ENCODE measurements at regions not wholly inside any gene's neighbourhood (a gene's known extent, or its start where the extent isn't known, plus 50 kb on each side); places are given as distances from the start of the nearest gene placed in this dataset.
"Not testable (repeated sequence)": the region's sequence is repeated elsewhere in the genome, so short reads cannot be mapped to it uniquely, and the experiment has no call there.

DNA sequence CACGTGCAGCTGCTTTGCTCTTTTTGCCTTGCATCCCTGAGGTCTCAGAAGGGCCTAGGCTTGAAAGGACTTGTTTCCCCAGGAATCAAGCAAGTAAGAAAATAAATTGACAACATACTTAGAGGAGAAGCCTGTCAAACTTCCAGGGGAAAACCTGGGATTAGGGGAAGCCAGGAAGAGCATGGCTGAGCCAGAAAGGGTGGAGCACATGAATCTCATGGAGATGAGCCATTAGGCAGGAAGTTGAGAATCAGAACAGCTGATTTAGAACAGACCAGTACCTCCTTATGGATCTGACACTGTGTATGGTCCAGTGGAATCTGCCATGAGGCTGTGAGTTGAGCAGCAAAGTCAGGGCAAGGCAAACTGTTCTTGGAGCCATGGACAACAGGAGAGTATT is 511.0 kb downstream of the RPIA start:
- H3K27me3 ChIP-seq (replicated peaks); in situ Hi-C loops (cut with HindIII; ENCODE audit: low pct_ligation_motif_present, low sequenced_read_pairs); DNase-seq; H3K27ac ChIP-seq; H3K4me3 ChIP-seq (ENCODE audit: low read depth, low read length); H3K36me3 ChIP-seq (replicated peaks): not testable (repeated sequence)

DNA sequence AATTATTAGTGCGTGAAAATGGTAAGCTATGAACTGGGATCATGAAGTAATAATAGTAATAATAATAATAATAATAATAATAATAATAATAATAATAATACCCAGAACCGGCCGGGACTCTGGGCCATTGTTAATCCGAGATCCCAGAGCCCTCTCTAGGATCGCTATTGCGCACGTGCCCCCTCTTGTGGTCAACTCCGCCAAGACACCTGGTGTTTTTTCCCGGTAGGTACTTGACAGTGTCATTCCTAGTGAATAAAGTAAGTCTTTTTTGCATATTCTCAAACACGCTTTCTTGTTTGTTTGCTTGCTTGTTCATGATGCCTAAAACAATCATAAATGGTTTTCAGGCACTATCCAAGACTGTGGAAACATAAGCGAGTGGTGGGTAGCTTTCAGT is 513.7 kb downstream of the RPIA start:
- in situ Hi-C loops (cut with HindIII; ENCODE audit: low pct_ligation_motif_present, low sequenced_read_pairs); H3K36me3 ChIP-seq (replicated peaks); H3K27ac ChIP-seq; DNase-seq; H3K4me3 ChIP-seq (ENCODE audit: low read depth, low read length); H3K27me3 ChIP-seq (replicated peaks): not testable (repeated sequence)
- TF ChIP-seq, protein P1, sequence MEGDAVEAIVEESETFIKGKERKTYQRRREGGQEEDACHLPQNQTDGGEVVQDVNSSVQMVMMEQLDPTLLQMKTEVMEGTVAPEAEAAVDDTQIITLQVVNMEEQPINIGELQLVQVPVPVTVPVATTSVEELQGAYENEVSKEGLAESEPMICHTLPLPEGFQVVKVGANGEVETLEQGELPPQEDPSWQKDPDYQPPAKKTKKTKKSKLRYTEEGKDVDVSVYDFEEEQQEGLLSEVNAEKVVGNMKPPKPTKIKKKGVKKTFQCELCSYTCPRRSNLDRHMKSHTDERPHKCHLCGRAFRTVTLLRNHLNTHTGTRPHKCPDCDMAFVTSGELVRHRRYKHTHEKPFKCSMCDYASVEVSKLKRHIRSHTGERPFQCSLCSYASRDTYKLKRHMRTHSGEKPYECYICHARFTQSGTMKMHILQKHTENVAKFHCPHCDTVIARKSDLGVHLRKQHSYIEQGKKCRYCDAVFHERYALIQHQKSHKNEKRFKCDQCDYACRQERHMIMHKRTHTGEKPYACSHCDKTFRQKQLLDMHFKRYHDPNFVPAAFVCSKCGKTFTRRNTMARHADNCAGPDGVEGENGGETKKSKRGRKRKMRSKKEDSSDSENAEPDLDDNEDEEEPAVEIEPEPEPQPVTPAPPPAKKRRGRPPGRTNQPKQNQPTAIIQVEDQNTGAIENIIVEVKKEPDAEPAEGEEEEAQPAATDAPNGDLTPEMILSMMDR (IDR thresholded peaks at IDR 0.05; ENCODE audit: low read depth, low read length, missing control alignments) = peak; percentile 20

DNA sequence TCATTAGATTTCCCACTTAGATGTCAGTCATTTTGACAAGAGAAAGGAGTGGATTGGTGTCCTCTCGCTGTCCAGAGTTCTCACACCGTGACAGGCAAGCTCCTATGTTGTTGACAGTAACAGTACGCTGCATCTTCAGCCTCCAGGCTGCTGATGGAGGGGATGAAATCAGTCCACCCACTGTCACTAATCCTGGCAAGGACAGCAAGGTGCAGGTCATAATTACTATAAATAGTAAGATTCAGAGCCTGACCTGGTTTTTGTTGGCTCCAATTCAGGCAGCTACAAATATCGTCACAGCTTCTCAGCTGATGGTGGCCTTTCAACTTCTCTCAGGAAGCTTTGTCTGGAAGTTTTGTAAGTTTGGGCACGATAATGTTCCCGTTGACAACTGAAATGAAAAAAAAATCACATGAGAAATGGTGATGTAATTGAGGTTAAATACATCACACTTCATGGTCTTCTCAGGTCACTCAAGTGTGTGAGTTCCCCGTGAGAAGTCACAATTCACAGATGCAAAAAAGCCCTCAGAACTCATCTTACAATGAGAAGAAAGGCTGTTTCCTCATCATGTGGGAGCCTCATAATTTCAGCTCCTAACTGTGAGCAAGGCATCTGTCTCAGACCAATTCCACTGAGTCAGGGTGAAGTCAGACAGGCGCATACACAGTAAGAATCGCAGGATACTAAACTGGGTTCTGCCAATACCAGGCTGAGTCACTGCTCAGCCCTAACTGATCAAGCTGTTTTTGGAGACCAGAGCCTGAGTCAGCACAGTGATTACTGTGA is 516.9 kb downstream of the RPIA start:
- H3K4me3 ChIP-seq (ENCODE audit: low read depth, low read length); H3K36me3 ChIP-seq (replicated peaks); H3K27ac ChIP-seq; H3K27me3 ChIP-seq (replicated peaks); in situ Hi-C loops (cut with HindIII; ENCODE audit: low pct_ligation_motif_present, low sequenced_read_pairs): not testable (repeated sequence)
- peak; percentile 4 for DNase-seq

DNA sequence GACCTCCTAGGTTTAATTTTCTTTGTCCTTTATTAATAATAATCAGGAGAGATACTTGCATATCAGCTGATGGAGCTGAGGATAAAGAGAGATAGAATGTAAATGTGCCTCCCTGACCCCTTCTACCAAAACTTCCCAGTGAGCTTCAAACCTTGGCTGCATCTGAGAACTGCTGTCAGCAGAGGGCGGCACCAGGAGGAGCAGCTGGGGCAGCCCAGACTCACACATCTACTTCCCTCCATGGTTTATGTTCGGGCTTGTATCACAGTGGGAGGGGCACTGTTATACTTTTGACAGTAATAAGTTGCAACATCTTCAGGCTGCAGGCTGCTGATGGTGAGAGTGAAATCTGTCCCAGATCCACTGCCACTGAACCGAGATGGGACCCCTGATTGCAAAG is 521.7 kb downstream of the RPIA start:
- H3K27ac ChIP-seq; H3K4me3 ChIP-seq (ENCODE audit: low read depth, low read length); H3K27me3 ChIP-seq (replicated peaks); H3K36me3 ChIP-seq (replicated peaks); DNase-seq; in situ Hi-C loops (cut with HindIII; ENCODE audit: low pct_ligation_motif_present, low sequenced_read_pairs): not testable (repeated sequence)

DNA sequence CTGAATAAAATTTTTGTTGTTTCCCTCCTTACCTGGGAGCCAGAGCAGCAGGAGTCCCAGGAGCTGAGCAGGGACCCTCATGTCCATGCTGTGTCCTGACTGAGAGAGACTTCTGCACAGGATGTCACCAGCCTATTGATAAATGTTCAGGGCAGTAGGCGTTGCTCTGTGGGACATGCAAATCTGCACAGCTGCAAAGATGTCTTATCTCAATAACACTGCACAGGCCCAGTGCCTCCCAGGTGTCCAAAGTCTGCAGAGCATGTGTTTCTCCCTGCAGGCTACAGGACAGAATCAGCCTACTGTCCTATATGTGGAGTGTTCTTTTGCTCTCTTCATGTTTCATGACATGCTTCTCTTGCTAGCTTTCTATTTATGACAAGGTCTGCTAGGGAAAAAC is 522.3 kb downstream of the RPIA start:
- DNase-seq; H3K4me3 ChIP-seq (ENCODE audit: low read depth, low read length); in situ Hi-C loops (cut with HindIII; ENCODE audit: low pct_ligation_motif_present, low sequenced_read_pairs); H3K27ac ChIP-seq; H3K36me3 ChIP-seq (replicated peaks); H3K27me3 ChIP-seq (replicated peaks): not testable (repeated sequence)

DNA sequence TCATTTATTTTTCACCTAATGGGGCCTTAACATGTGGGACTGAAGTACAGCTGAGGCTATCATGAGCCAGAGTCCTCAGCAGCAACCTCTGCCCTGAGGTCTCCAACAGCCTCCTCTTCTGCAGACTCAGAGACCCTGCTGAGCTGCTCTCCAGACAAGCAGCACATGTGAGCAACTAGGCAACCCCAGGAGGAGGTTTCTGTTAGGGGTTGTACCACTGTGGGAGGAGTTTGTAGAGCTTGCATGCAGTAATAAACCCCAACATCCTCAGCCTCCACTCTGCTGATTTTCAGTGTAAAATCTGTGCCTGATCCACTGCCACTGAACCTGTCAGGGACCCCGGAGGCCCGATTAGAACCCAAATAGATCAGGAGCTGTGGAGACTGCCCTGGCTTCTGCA is 530.0 kb downstream of the RPIA start:
- H3K27me3 ChIP-seq (replicated peaks); H3K4me3 ChIP-seq (ENCODE audit: low read depth, low read length); DNase-seq; H3K27ac ChIP-seq; H3K36me3 ChIP-seq (replicated peaks); in situ Hi-C loops (cut with HindIII; ENCODE audit: low pct_ligation_motif_present, low sequenced_read_pairs): not testable (repeated sequence)

DNA sequence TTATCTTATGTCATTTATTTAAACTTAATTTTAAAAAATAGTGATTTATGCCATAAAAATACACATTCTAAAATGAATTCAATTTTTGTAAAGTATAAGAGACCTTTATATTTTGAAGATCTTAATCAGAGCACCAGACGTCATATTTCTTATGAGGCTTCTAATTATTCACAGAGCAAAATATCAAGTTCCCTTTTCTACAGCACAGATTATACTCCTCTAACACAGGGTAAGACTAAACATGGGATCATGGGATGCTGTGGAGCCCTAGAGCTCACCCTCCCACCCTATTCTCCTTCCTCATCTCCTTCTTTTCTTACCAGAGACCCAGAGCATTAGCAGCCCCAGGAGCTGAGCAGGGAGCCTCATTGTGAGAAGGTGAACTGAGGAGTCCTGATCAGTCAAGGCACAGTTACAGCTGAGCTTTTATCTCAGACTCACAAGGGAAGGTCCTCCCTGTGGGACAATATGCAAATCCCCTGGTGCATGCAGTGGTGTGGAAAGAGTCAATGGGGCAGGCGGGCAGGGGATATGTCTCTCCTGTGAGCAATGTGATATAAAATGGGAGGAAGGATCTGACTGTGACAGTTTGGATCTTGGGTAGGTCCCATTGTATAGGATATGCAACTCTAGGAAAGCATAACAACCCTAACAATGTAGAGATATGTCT is 530.7 kb downstream of the RPIA start:
- H3K36me3 ChIP-seq (replicated peaks); in situ Hi-C loops (cut with HindIII; ENCODE audit: low pct_ligation_motif_present, low sequenced_read_pairs); DNase-seq; H3K4me3 ChIP-seq (ENCODE audit: low read depth, low read length); H3K27me3 ChIP-seq (replicated peaks); H3K27ac ChIP-seq: not testable (repeated sequence)

DNA sequence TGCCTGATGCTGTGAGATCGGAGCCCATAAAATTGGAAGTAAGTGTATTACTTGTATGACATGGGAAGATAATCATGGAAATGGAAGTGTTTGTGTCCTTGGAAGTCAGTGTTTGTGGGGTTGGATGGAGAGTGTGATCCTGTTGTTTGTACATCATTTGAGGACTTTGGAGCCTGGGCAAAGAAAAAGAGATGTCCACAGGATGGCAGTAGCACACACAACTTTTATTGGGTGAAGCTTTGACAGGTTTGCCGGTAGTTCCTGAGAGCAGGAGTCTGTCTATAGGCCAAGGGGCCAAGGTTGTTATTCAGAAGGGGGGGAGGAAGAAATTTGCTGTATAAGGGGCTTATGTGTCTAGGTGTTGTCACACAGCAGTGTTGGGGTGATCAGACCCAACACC is 533.3 kb downstream of the RPIA start:
- H3K36me3 ChIP-seq (replicated peaks); H3K27me3 ChIP-seq (replicated peaks); in situ Hi-C loops (cut with HindIII; ENCODE audit: low pct_ligation_motif_present, low sequenced_read_pairs); H3K27ac ChIP-seq; DNase-seq; H3K4me3 ChIP-seq (ENCODE audit: low read depth, low read length): not testable (repeated sequence)

DNA sequence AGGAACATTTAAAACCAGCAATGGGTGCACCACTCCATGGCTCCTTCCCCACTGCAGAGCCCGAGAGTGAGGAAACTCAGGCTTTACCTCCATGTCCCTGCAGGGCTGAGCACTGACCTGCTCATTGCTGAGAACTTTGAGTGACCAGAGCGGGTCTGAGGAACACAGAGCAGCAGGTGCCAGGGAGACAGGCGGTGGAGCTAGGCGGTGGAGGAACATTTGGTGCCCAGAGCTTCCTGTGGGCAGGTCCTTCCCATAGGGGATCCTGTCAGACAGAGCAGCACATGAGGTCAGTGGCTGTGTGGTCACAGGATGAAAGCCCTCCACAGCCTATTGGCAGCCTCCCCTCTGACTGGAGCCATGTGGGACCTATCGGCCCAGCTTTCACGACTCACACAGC is 538.5 kb downstream of the RPIA start:
- H3K27me3 ChIP-seq (replicated peaks); H3K4me3 ChIP-seq (ENCODE audit: low read depth, low read length); H3K27ac ChIP-seq; in situ Hi-C loops (cut with HindIII; ENCODE audit: low pct_ligation_motif_present, low sequenced_read_pairs); DNase-seq; H3K36me3 ChIP-seq (replicated peaks): not testable (repeated sequence)

DNA sequence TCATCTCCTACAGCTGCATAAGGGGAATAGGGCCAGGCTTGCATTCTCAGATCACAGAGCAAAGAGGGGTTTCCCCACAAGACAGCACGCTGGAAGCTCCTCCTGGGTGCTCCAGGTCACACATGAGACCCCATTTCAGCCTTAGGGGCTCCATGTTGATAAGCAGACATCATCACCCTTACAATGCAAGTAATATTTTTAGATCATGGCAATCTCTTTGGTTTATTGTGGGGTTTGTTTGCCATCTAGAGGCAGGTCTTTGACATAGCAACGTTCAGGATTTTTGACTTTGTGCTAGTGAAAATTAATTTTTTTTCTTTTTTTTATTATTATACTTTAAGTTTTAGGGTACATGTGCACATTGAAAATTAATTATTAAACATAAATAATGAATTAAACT is 539.8 kb downstream of the RPIA start:
- in situ Hi-C loops (cut with HindIII; ENCODE audit: low pct_ligation_motif_present, low sequenced_read_pairs); H3K27me3 ChIP-seq (replicated peaks); DNase-seq; H3K36me3 ChIP-seq (replicated peaks); H3K4me3 ChIP-seq (ENCODE audit: low read depth, low read length); H3K27ac ChIP-seq: not testable (repeated sequence)

DNA sequence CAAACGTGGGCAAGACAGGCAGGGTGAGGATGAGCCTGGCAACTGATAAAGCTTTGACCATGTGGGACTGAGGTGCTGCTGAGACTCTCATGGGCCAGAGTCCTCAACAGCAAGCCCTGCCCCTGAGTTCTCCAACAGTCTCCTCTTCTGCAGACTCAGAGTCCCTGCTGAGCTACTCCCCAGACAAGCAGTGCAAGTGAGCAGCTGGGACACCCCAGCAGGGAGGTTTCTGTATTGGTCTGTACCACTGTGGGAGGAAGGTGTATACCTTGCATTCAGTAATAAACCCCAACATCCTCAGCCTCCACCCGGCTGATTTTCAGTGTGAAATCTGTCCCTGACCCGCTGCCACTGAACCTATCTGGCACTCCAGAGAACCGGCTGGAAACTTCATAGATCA is 542.5 kb downstream of the RPIA start:
- H3K36me3 ChIP-seq (replicated peaks); H3K4me3 ChIP-seq (ENCODE audit: low read depth, low read length); H3K27me3 ChIP-seq (replicated peaks); in situ Hi-C loops (cut with HindIII; ENCODE audit: low pct_ligation_motif_present, low sequenced_read_pairs); H3K27ac ChIP-seq; DNase-seq: not testable (repeated sequence)

DNA sequence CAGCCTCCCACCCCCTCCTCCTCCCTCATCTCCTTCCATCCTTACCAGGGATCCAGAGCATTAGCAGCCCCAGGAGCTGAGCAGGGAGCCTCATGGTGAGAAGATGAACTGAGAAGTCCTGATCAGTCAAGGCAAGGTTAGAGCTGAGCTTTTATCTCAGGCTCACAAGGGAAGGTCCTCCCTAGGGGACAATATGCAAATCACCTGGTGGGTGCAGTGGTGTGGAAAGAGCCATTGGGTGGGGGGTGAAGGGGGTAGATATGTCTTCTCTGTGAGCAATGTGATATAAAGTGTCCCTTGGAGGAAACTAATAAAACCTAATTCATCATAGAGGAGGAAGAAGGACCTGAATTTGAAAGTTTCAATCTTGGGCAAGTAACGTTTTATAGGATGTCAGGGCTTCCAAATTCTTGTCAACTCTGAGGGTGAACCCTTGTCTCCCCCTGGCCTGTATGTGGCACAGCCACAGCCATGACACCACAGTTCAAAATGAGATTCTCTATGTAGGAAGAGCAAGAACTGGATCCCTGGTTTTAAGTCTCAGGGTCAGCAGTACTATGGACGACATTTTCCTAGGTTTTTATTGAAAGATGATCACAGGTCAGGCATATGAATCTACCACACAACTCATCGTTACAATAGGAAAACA is 543.5 kb downstream of the RPIA start:
- H3K27me3 ChIP-seq (replicated peaks); in situ Hi-C loops (cut with HindIII; ENCODE audit: low pct_ligation_motif_present, low sequenced_read_pairs); H3K36me3 ChIP-seq (replicated peaks); DNase-seq; H3K4me3 ChIP-seq (ENCODE audit: low read depth, low read length); H3K27ac ChIP-seq: not testable (repeated sequence)

DNA sequence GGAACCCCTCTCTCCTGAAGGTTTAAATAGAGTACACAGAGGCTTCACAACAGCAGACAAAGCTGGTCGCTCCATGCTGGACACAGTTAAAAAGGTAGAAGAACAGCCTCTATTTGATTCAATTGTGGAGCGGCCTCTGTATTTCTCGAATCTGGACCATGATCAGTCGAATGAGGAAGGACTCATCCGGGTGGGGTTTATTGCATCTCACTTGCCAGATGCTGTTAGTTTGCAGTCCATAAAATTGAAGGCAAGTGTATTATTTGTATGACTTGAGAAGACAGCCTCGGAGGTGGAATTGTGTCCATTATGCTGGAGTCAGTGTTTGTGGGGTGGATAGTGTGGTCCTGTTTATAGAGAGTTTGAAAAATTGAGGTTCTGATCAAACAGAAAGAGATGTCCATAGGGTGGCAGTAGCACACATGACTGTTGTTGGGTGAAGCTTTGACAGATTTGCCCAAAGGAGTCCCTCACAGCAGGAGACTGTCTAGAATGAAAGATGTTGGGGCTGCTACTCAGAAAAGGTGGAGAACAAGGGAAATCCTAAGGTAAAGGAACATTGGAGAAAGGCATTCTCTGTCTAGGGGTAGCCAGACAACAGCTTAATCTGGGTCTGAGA is 545.5 kb downstream of the RPIA start:
- H3K27ac ChIP-seq; H3K4me3 ChIP-seq (ENCODE audit: low read depth, low read length); H3K27me3 ChIP-seq (replicated peaks); in situ Hi-C loops (cut with HindIII; ENCODE audit: low pct_ligation_motif_present, low sequenced_read_pairs); H3K36me3 ChIP-seq (replicated peaks); DNase-seq: not testable (repeated sequence)

Data from brain microvascular endothelial cell (primary cell).